ENCODE measurements at regions not wholly inside any gene's neighbourhood (a gene's known extent, or its start where the extent isn't known, plus 50 kb on each side); places are given as distances from the start of the nearest gene placed in this dataset.

- intact Hi-C loops (cut with DNase I): no loop called here
- Histone ChIP-seq H3K4me3 (no peak overlapping the region), H3K27me3 (ENCODE audit: low read depth) (no peaks in the 10 kb centered on the region), H3K36me3 (no peaks in the 10 kb centered on the region), H3K9me3 (no peaks in the 10 kb centered on the region), H3K4me1 (no peaks in the 10 kb centered on the region), H3K27ac (no peak overlapping the region)
- no peak for DNase-seq
- TF ChIP-seq CTCF (IDR thresholded peaks at IDR 0.05): no peak
- ATAC-seq: no peak
These were observed 75.7 kb upstream of the SNX2 start for GRCh38 chr5:122699201-122699600.

- H3K27me3 ChIP-seq (ENCODE audit: low read depth): no peaks in the 10 kb centered on the region
- no peaks in the 10 kb centered on the region for H3K9me3 ChIP-seq
- intact Hi-C loops (cut with DNase I): no loop called here
- no peaks in the 10 kb centered on the region for H3K36me3 ChIP-seq
- no peak overlapping the region for H3K4me3 ChIP-seq
- TF ChIP-seq CTCF (IDR thresholded peaks at IDR 0.05): no peak
- DNase-seq: no peak
- no peak for ATAC-seq
- H3K27ac ChIP-seq: no peak overlapping the region
- H3K4me1 ChIP-seq: no peaks in the 10 kb centered on the region
These were observed 73.0 kb upstream of the SNX2 start for GRCh38 chr5:122701640-122702523.

- no peaks in the 10 kb centered on the region for H3K27me3 ChIP-seq (ENCODE audit: low read depth)
- no peaks in the 10 kb centered on the region for H3K4me1 ChIP-seq
- H3K4me3 ChIP-seq: no peak overlapping the region
- ATAC-seq (no peak), DNase-seq (no peak)
- H3K27ac ChIP-seq: no peak overlapping the region
- TF ChIP-seq CTCF (IDR thresholded peaks at IDR 0.05): no peak
- H3K36me3 ChIP-seq: no peaks in the 10 kb centered on the region
- intact Hi-C loops (cut with DNase I): no loop called here
- H3K9me3 ChIP-seq: no peaks in the 10 kb centered on the region
These were observed 72.4 kb upstream of the SNX2 start for GRCh38 chr5:122702524-122702875.

- Histone ChIP-seq H3K4me3 (no peak overlapping the region), H3K9me3 (no peaks in the 10 kb centered on the region), H3K4me1 (no peaks in the 10 kb centered on the region), H3K36me3 (no peaks in the 10 kb centered on the region), H3K27me3 (ENCODE audit: low read depth) (no peaks in the 10 kb centered on the region), H3K27ac (no peak overlapping the region)
- no peak for DNase-seq
- intact Hi-C loops (cut with DNase I): no loop called here
- TF ChIP-seq CTCF (IDR thresholded peaks at IDR 0.05): no peak
- no peak for ATAC-seq
These were observed 71.7 kb upstream of the SNX2 start for GRCh38 chr5:122703203-122703602.

GRCh38 chr5:122704247-122705036 is 70.4 kb upstream of the SNX2 start:
- intact Hi-C loops (cut with DNase I): no loop called here
- TF ChIP-seq CTCF (IDR thresholded peaks at IDR 0.05): peak; percentile 52
- Histone ChIP-seq H3K9me3 (no peaks in the 10 kb centered on the region), H3K36me3 (no peaks in the 10 kb centered on the region), H3K27ac (no peak overlapping the region), H3K27me3 (ENCODE audit: low read depth) (no peaks in the 10 kb centered on the region), H3K4me3 (no peak overlapping the region), H3K4me1 (no peaks in the 10 kb centered on the region)
- no peak for DNase-seq
- ATAC-seq: peak; percentile 76 to 77
